Ecto neural progenitor cell (in vitro differentiated cells): ENCODE measurements at regions not wholly inside any gene's neighbourhood (a gene's known extent, or its start where the extent isn't known, plus 50 kb on each side); places are given as distances from the start of the nearest gene placed in this dataset.

Experiments used
- DNase-seq: peaks from one replicate; pipeline ENCODE4 v3.0.0-alpha.2; 2018; ENCODE audit warnings: low spot score

GRCh38 chr14:98297567-98297966 lies 974.4 kb downstream of the BCL11B start:
- DNase-seq, result no peak

GRCh38 chr14:98298481-98299244 lies 973.3 kb downstream of the BCL11B start:
- no peak for DNase-seq

DNA sequence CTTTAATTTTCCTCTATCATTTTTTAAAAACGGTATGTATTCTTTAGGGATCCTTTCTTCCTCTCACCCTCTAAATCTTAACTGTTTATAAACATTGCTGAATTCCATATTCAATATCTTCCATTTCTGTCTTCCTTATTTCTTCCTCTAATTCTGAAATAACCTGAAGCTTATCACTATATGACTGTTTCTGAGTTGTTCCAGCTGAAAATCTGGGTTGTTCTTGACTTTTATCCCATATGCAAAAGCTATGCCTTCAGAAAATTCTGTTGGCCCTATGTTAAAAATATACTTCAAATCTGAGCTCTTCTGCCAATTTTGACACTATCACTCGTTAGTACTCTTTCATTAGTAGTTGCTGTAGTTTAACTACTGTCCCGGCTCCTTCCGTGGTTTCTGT lies 970.3 kb downstream of the BCL11B start:
- no peak for DNase-seq

GRCh38 chr14:98304574-98304973 lies 967.4 kb downstream of the BCL11B start:
- no peak for DNase-seq

GRCh38 chr14:98309591-98309990 lies 962.4 kb downstream of the BCL11B start:
- DNase-seq, result no peak

GRCh38 chr14:98312006-98312405 lies 960.0 kb downstream of the BCL11B start:
- no peak for DNase-seq

GRCh38 chr14:98321841-98322240 lies 950.2 kb downstream of the BCL11B start:
- DNase-seq, result no peak

GRCh38 chr14:98323836-98324235 lies 948.2 kb downstream of the BCL11B start:
- DNase-seq, result no peak

DNA sequence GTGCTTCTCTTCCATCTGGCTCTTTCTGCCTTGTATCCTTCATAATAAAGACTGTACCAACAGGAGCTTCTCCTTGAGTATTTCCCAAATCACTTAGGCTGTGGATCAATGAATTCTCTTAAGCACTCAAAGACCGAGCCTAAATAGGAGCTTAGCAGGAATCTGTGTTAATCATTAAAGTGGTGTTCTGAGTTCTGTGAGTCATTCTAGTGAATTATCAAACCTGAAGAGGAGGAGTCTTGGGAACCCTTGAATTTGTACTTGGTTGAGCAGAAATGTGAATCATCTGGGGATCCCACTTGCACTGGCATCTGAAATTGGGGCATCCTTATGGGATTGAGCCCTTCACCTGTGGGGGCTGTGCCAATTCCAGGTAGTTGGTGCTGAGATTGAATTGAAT lies 946.2 kb downstream of the BCL11B start:
- no peak for DNase-seq

DNA sequence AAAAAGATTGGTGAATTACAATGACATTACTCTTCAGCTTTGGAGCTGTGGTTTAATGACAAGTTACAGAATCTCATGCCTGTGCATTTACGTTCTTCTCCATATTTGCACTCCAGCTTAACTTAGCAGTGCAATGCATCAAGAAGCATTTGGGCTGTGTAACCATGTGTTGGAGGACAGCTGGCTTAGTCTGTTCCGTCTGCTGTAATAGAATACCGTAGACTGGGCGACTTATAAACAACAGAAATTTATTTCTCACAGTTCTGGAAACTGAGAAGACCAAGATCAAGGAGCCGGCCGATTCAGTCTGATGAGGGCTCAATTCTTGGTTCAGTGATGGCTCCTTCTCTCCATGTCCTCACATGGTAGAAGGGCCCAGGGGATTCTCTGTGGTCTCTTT lies 943.5 kb downstream of the BCL11B start:
- no peak for DNase-seq

GRCh38 chr14:98334186-98334585 lies 937.8 kb downstream of the BCL11B start:
- no peak for DNase-seq

- no peak for DNase-seq
Measured at GRCh38 chr14:98341211-98341610, 930.8 kb downstream of the BCL11B start.

GRCh38 chr14:98345161-98345560 lies 926.8 kb downstream of the BCL11B start:
- DNase-seq, result no peak

DNA sequence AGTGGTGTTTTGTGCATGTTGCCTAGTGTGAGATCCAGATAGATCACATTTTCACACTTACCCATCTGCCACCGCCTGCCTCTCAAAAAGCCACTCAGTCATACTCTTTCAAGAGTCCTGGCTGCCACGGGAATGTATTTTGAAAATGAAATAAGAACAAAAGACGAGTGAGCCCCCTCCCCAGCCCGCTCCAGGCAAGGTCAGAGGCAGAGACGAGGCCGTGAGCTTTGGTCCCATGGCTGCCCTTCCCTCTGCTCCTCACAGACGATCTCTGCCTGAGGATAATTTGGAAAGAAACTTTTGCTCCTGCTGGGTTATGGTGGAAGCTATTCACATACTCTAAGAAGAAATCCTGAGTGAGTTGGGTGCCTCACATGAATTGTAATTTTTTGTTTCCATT lies 924.3 kb downstream of the BCL11B start:
- no peak for DNase-seq

GRCh38 chr14:98348505-98348904 lies 923.5 kb downstream of the BCL11B start:
- no peak for DNase-seq

DNA sequence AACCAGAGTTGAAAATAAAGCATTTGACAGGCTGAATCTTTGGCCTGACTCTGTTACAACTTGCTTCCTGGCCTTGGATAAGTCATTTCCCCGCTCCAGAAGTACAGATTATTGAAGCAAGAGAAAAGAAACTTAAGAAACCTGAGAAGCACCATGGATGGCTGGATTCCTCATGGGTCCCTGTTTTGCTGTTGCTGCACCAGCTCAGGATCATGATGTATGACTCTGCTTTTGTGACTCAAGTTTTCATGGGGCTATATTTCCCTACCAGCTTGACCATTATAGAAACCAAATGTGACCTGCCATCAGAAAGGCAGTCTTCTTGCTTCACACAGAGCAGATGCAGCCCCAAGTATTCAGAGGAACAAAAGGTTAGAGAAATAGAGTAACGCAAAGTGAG lies 921.8 kb downstream of the BCL11B start:
- no peak for DNase-seq

GRCh38 chr14:98364961-98365360 lies 907.0 kb downstream of the BCL11B start:
- no peak for DNase-seq

- DNase-seq, result no peak
Measured at GRCh38 chr14:98366429-98366828, 905.6 kb downstream of the BCL11B start.

- DNase-seq, result no peak
Measured at GRCh38 chr14:98368221-98368620, 903.8 kb downstream of the BCL11B start.

- no peak for DNase-seq
Measured at GRCh38 chr14:98368916-98369315, 903.1 kb downstream of the BCL11B start.

GRCh38 chr14:98369344-98369743 lies 902.7 kb downstream of the BCL11B start:
- no peak for DNase-seq

GRCh38 chr14:98370352-98370751 lies 901.6 kb downstream of the BCL11B start:
- DNase-seq, result no peak

GRCh38 chr14:98371141-98371540 lies 900.9 kb downstream of the BCL11B start:
- DNase-seq, result no peak

GRCh38 chr14:98374136-98374535 lies 897.9 kb downstream of the BCL11B start:
- DNase-seq, result no peak
